Neural progenitor cell (in vitro differentiated cells): ENCODE measurements at regions not wholly inside any gene's neighbourhood (a gene's known extent, or its start where the extent isn't known, plus 50 kb on each side); places are given as distances from the start of the nearest gene placed in this dataset.

Experiments used
- DNase-seq: peaks from one replicate; pipeline ENCODE4 v3.0.0-alpha.2; 2016; ENCODE audit warnings: low spot score
- H2AFZ ChIP-seq: fragments of 200-600 bp; sonication (generic); replicated peaks from 2 replicates; pipeline ENCODE4 v1.6.1; 2016; ENCODE audit warnings: antibody characterized with exemption
- H3F3A ChIP-seq: fragments of 200-600 bp; sonication (generic); 2 replicates; pipeline ENCODE4 v1.6.1; 2016; ENCODE audit warnings: antibody characterized with exemption, low read depth
- H3K27ac ChIP-seq: fragments of 200-600 bp; sonication (generic); 2 replicates; pipeline ENCODE4 v1.5.1; 2016; ENCODE audit warnings: mild to moderate bottlenecking
- H3K27me3 ChIP-seq: fragments of 200-600 bp; sonication (generic); 2 replicates; pipeline ENCODE4 v1.6.1; 2016; ENCODE audit warnings: mild to moderate bottlenecking, moderate library complexity
- H3K36me3 ChIP-seq: fragments of 200-600 bp; sonication (generic); 2 replicates; pipeline ENCODE4 v1.5.1; 2016
- H3K4me1 ChIP-seq: fragments of 200-600 bp; sonication (generic); 2 replicates; pipeline ENCODE4 v1.6.1; 2016; ENCODE audit warnings: mixed run types
- H3K4me2 ChIP-seq: fragments of 200-600 bp; sonication (generic); 2 replicates; pipeline ENCODE4 v1.6.1; 2016
- H3K4me3 ChIP-seq: fragments of 200-600 bp; sonication (generic); 2 replicates; pipeline ENCODE4 v1.5.1; 2016
- H3K79me2 ChIP-seq: fragments of 200-600 bp; sonication (generic); 2 replicates; pipeline ENCODE4 v1.6.1; 2016; ENCODE audit warnings: low read depth
- H3K9ac ChIP-seq: fragments of 200-600 bp; sonication (generic); 2 replicates; pipeline ENCODE4 v1.6.1; 2016
- H3K9me3 ChIP-seq: fragments of 200-600 bp; sonication (generic); 2 replicates; pipeline ENCODE4 v1.5.1; 2016; ENCODE audit warnings: low read depth
- H4K20me1 ChIP-seq: fragments of 200-600 bp; sonication (generic); 2 replicates; pipeline ENCODE4 v1.6.1; 2016; ENCODE audit warnings: low read depth
- H3K27ac Mint-ChIP-seq: 3 replicates; pipeline ENCODE4 v1.8.0; 2021; ENCODE audit warnings: mixed read lengths
- H3K27me3 Mint-ChIP-seq: 2 replicates; pipeline ENCODE4 v1.8.0; 2022; ENCODE audit warnings: low read depth, mild to moderate bottlenecking, inconsistent platforms, moderate library complexity, mixed read lengths; ENCODE audit not compliant: insufficient read depth
- H3K36me3 Mint-ChIP-seq: 3 replicates; pipeline ENCODE4 v1.8.0; 2021; ENCODE audit warnings: mixed read lengths
- H3K4me1 Mint-ChIP-seq: 3 replicates; pipeline ENCODE4 v1.8.0; 2021; ENCODE audit warnings: mixed read lengths
- H3K4me3 Mint-ChIP-seq: 3 replicates; pipeline ENCODE4 v1.8.0; 2021; ENCODE audit warnings: mild to moderate bottlenecking, moderate library complexity, mixed read lengths
- H3K9me3 Mint-ChIP-seq: 3 replicates; pipeline ENCODE4 v1.8.0; 2020; ENCODE audit warnings: mixed read lengths
- EZH2 ChIP-seq: fragments of 200-600 bp; sonication (generic); IDR thresholded peaks from 2 replicates; pipeline ENCODE4 v1.6.1; 2017; ENCODE audit warnings: antibody characterized with exemption, mild to moderate bottlenecking, moderate library complexity
- EZH2phosphoT487 ChIP-seq: fragments of 200-600 bp; sonication (generic); IDR thresholded peaks from 2 replicates; pipeline ENCODE4 v1.6.1; 2017; ENCODE audit warnings: antibody characterized with exemption
- TF ChIP-seq, protein P1 (sequence below): fragments of 200-600 bp; sonication (generic); IDR thresholded peaks from 2 replicates; pipeline ENCODE4 v1.5.1; 2017; ENCODE audit warnings: antibody characterized with exemption, mild to moderate bottlenecking

GRCh38 chr13:83470133-83470797 is 412.0 kb downstream of the SLITRK1 start:
- Mint-ChIP-seq H3K4me3 (no peak overlapping the region), H3K27ac (no peak overlapping the region), H3K9me3 (peaks cover 4% of the 10 kb centered on the region), H3K4me1 (no peaks in the 10 kb centered on the region), H3K27me3 (no peaks in the 10 kb centered on the region), H3K36me3 (no peaks in the 10 kb centered on the region)
- no peak overlapping the region for H2AFZ ChIP-seq
- H3K9ac ChIP-seq = no peak overlapping the region
- no peaks in the 10 kb centered on the region for H3K4me1 ChIP-seq
- TF ChIP-seq EZH2 (no peak), EZH2phosphoT487 (no peak)
- TF ChIP-seq, protein P1, sequence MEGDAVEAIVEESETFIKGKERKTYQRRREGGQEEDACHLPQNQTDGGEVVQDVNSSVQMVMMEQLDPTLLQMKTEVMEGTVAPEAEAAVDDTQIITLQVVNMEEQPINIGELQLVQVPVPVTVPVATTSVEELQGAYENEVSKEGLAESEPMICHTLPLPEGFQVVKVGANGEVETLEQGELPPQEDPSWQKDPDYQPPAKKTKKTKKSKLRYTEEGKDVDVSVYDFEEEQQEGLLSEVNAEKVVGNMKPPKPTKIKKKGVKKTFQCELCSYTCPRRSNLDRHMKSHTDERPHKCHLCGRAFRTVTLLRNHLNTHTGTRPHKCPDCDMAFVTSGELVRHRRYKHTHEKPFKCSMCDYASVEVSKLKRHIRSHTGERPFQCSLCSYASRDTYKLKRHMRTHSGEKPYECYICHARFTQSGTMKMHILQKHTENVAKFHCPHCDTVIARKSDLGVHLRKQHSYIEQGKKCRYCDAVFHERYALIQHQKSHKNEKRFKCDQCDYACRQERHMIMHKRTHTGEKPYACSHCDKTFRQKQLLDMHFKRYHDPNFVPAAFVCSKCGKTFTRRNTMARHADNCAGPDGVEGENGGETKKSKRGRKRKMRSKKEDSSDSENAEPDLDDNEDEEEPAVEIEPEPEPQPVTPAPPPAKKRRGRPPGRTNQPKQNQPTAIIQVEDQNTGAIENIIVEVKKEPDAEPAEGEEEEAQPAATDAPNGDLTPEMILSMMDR = no peak
- DNase-seq = no peak
- no peaks in the 10 kb centered on the region for H3K27me3 ChIP-seq
- no peaks in the 10 kb centered on the region for H3F3A ChIP-seq
- H3K36me3 ChIP-seq = peaks cover 4% of the 10 kb centered on the region
- H3K4me3 ChIP-seq = no peak overlapping the region
- H3K9me3 ChIP-seq = no peaks in the 10 kb centered on the region
- no peaks in the 10 kb centered on the region for H4K20me1 ChIP-seq
- H3K79me2 ChIP-seq = no peaks in the 10 kb centered on the region
- H3K4me2 ChIP-seq = no peak overlapping the region
- H3K27ac ChIP-seq = no peak overlapping the region

- Histone ChIP-seq H3K4me1 (peaks cover 19% of the 10 kb centered on the region), H3K4me2 (no peak overlapping the region), H3K9ac (no peak overlapping the region), H3K9me3 (no peaks in the 10 kb centered on the region), H4K20me1 (no peaks in the 10 kb centered on the region), H3K27me3 (no peaks in the 10 kb centered on the region), H2AFZ (no peak overlapping the region), H3K4me3 (no peak overlapping the region), H3F3A (peaks cover 15% of the 10 kb centered on the region), H3K36me3 (no peaks in the 10 kb centered on the region), H3K79me2 (no peaks in the 10 kb centered on the region), H3K27ac (no peak overlapping the region)
- Mint-ChIP-seq H3K4me3 (no peak overlapping the region), H3K9me3 (no peaks in the 10 kb centered on the region), H3K36me3 (no peaks in the 10 kb centered on the region), H3K4me1 (peaks cover 14% of the 10 kb centered on the region), H3K27me3 (no peaks in the 10 kb centered on the region), H3K27ac (no peak overlapping the region)
- no peak for TF ChIP-seq EZH2
- TF ChIP-seq EZH2phosphoT487 = no peak
- no peak for DNase-seq
These were observed 428.6 kb downstream of the SLITRK1 start for GRCh38 chr13:83453723-83454122.

- Mint-ChIP-seq H3K4me3 (no peak overlapping the region), H3K27ac (no peak overlapping the region), H3K36me3 (no peaks in the 10 kb centered on the region), H3K4me1 (peaks cover 14% of the 10 kb centered on the region), H3K9me3 (no peaks in the 10 kb centered on the region), H3K27me3 (no peaks in the 10 kb centered on the region)
- no peak overlapping the region for H2AFZ ChIP-seq
- no peaks in the 10 kb centered on the region for H4K20me1 ChIP-seq
- no peak for DNase-seq
- H3K79me2 ChIP-seq = no peaks in the 10 kb centered on the region
- H3K9ac ChIP-seq = no peak overlapping the region
- H3K36me3 ChIP-seq = no peaks in the 10 kb centered on the region
- H3K4me2 ChIP-seq = no peak overlapping the region
- H3K9me3 ChIP-seq = no peaks in the 10 kb centered on the region
- no peak overlapping the region for H3K4me3 ChIP-seq
- peaks cover 15% of the 10 kb centered on the region for H3F3A ChIP-seq
- TF ChIP-seq EZH2 (no peak), EZH2phosphoT487 (no peak)
- TF ChIP-seq, protein P1 = no peak
- peaks cover 19% of the 10 kb centered on the region for H3K4me1 ChIP-seq
- no peak overlapping the region for H3K27ac ChIP-seq
- H3K27me3 ChIP-seq = no peaks in the 10 kb centered on the region
These were observed 429.0 kb downstream of the SLITRK1 start for GRCh38 chr13:83453300-83453699.

DNA sequence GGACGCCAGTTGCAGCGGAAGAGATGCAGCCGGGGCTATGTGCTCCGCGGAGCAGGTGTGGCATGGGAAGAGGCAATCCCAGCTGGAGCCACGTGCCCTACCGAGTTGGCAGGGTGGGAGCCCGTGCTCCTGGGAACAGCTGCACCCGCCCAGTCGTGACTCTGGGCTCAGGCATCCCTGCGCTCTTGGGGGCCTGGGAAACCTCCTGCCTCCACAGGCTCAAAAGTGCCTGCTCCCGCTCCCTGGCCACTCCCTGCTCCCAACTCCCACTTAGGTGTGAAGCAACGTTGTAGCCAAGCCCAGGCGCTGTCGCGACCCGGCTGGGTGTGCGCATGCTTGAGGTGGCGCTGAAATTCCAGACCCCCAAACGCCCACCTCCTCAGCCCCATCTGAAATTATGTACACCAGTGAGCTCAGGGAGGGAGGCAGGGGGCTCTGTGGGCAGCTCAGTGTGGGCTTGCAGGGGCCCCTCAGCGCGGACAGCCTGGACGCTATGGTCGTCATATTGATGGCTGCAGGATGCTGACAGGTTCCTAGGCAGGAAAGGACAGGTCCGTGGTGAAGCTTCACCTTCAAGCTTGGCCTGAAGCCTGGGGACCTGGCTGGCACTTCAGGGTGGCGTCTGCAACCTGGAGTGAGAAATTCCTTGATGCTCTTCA is 429.9 kb downstream of the SLITRK1 start:
- H3K9ac ChIP-seq = no peak overlapping the region
- TF ChIP-seq EZH2phosphoT487 (no peak), EZH2 (no peak)
- TF ChIP-seq, protein P1 = no peak
- no peak overlapping the region for H3K4me3 ChIP-seq
- H3K27ac ChIP-seq = no peak overlapping the region
- no peak for DNase-seq
- no peak overlapping the region for H3K27ac Mint-ChIP-seq
- H3K79me2 ChIP-seq = no peaks in the 10 kb centered on the region
- peaks cover 19% of the 10 kb centered on the region for H3K4me1 ChIP-seq
- H2AFZ ChIP-seq = no peak overlapping the region
- no peak overlapping the region for H3K4me3 Mint-ChIP-seq
- peaks cover 14% of the 10 kb centered on the region for H3K4me1 Mint-ChIP-seq
- H3K9me3 Mint-ChIP-seq = no peaks in the 10 kb centered on the region
- no peaks in the 10 kb centered on the region for H3K36me3 Mint-ChIP-seq
- H3K9me3 ChIP-seq = no peaks in the 10 kb centered on the region
- H3K36me3 ChIP-seq = no peaks in the 10 kb centered on the region
- peaks cover 15% of the 10 kb centered on the region for H3F3A ChIP-seq
- no peaks in the 10 kb centered on the region for H3K27me3 Mint-ChIP-seq
- H3K4me2 ChIP-seq = no peak overlapping the region
- H3K27me3 ChIP-seq = no peaks in the 10 kb centered on the region
- H4K20me1 ChIP-seq = no peaks in the 10 kb centered on the region
